Mesothelial cell of epicardium (in vitro differentiated cells): ENCODE measurements at regions not wholly inside any gene's neighbourhood (a gene's known extent, or its start where the extent isn't known, plus 50 kb on each side); places are given as distances from the start of the nearest gene placed in this dataset.

Source experiments
- DNase-seq, 2 experiments: peaks; one replicate each; pipeline ENCODE4 v3.0.0; 2021; ENCODE audit warnings: low spot score in 2 of 2; ENCODE audit not compliant: unreplicated experiment in 2 of 2
- H3K27ac Mint-ChIP-seq: 2 replicates; pipeline ENCODE4 v1.8.0; 2021; ENCODE audit warnings: mixed read lengths
- H3K27me3 Mint-ChIP-seq: 2 replicates; pipeline ENCODE4 v1.8.0; 2021; ENCODE audit warnings: low read depth, mixed read lengths
- H3K36me3 Mint-ChIP-seq: 2 replicates; pipeline ENCODE4 v1.8.0; 2021; ENCODE audit warnings: mixed read lengths
- H3K4me1 Mint-ChIP-seq: 2 replicates; pipeline ENCODE4 v1.8.0; 2021; ENCODE audit warnings: mixed read lengths
- H3K4me3 Mint-ChIP-seq: 2 replicates; pipeline ENCODE4 v1.8.0; 2021; ENCODE audit warnings: mild to moderate bottlenecking, moderate library complexity, mixed read lengths
- H3K9me3 Mint-ChIP-seq: 2 replicates; pipeline ENCODE4 v1.8.0; 2021; ENCODE audit warnings: mixed read lengths
- CTCF ChIP-seq: fragments of 200-600 bp; sonication (generic); IDR thresholded peaks from one replicate; pipeline ENCODE4 v1.5.0; 2021; ENCODE audit warnings: antibody characterized with exemption; ENCODE audit not compliant: unreplicated experiment

- Mint-ChIP-seq H3K4me1 (peaks cover 5% of the 10 kb centered on the region), H3K4me3 (no peak overlapping the region), H3K9me3 (peaks cover 4% of the 10 kb centered on the region), H3K27ac (no peak overlapping the region), H3K27me3 (peaks cover 2% of the 10 kb centered on the region), H3K36me3 (no peaks in the 10 kb centered on the region)
- no peak for TF ChIP-seq CTCF
- no peak for DNase-seq
Measured at GRCh38 chr1:208928349-208929010, 655.0 kb upstream of the CAMK1G start.

GRCh38 chr1:208929575-208929974 lies 653.9 kb upstream of the CAMK1G start:
- H3K27ac Mint-ChIP-seq: no peak overlapping the region
- no peaks in the 10 kb centered on the region for H3K36me3 Mint-ChIP-seq
- TF ChIP-seq CTCF: no peak
- no peak overlapping the region for H3K4me3 Mint-ChIP-seq
- H3K9me3 Mint-ChIP-seq: peaks cover 4% of the 10 kb centered on the region
- H3K4me1 Mint-ChIP-seq: peaks cover 8% of the 10 kb centered on the region
- H3K27me3 Mint-ChIP-seq: peaks cover 2% of the 10 kb centered on the region
- DNase-seq: no peak

- Mint-ChIP-seq H3K27me3 (peaks cover 2% of the 10 kb centered on the region), H3K4me3 (no peak overlapping the region), H3K27ac (no peak overlapping the region), H3K4me1 (peaks cover 15% of the 10 kb centered on the region), H3K36me3 (no peaks in the 10 kb centered on the region), H3K9me3 (peaks cover 4% of the 10 kb centered on the region)
- DNase-seq: no peak
- no peak for TF ChIP-seq CTCF
Measured at GRCh38 chr1:208931936-208932335, 651.6 kb upstream of the CAMK1G start.

- Mint-ChIP-seq H3K9me3 (no peaks in the 10 kb centered on the region), H3K27me3 (peaks cover 2% of the 10 kb centered on the region), H3K4me1 (peaks cover 17% of the 10 kb centered on the region), H3K36me3 (no peaks in the 10 kb centered on the region), H3K27ac (no peak overlapping the region), H3K4me3 (no peak overlapping the region)
- TF ChIP-seq CTCF: no peak
- no peak for DNase-seq
Measured at GRCh38 chr1:208933984-208934525, 649.5 kb upstream of the CAMK1G start.

- Mint-ChIP-seq H3K27ac (no peak overlapping the region), H3K27me3 (peaks cover 2% of the 10 kb centered on the region), H3K4me3 (no peak overlapping the region), H3K36me3 (no peaks in the 10 kb centered on the region), H3K9me3 (no peaks in the 10 kb centered on the region), H3K4me1 (peaks cover 25% of the 10 kb centered on the region)
- no peak for DNase-seq
- no peak for TF ChIP-seq CTCF
Measured at GRCh38 chr1:208934933-208935332, 648.6 kb upstream of the CAMK1G start.
